ENCODE measurements at regions not wholly inside any gene's neighbourhood (a gene's known extent, or its start where the extent isn't known, plus 50 kb on each side); places are given as distances from the start of the nearest gene placed in this dataset.

GRCh38 chr6:8969747-8970146 is 534.4 kb upstream of the SLC35B3 start:
- Histone ChIP-seq H3K27me3 (ENCODE audit: control insufficient read depth, insufficient read depth, low read length, poor library complexity, severe bottlenecking) (no peaks in the 10 kb centered on the region), H3K9ac (ENCODE audit: extremely low read depth, low read length, poor library complexity, severe bottlenecking) (no peak overlapping the region), H3K9me3 (ENCODE audit: control insufficient read depth, low read length) (peaks cover 15% of the 10 kb centered on the region), H3K4me1 (ENCODE audit: control insufficient read depth, insufficient read depth, low read length) (no peaks in the 10 kb centered on the region), H3K27ac (ENCODE audit: low read depth, low read length) (no peak overlapping the region), H3K4me3 (ENCODE audit: low read length) (no peak overlapping the region), H3K36me3 (ENCODE audit: control insufficient read depth, insufficient read depth, low read length) (no peaks in the 10 kb centered on the region)
- Mint-ChIP-seq H3K9me3 (peaks cover 23% of the 10 kb centered on the region), H3K4me1 (peaks cover 3% of the 10 kb centered on the region), H3K4me3 (no peak overlapping the region), H3K27me3 (ENCODE audit: insufficient read depth) (no peaks in the 10 kb centered on the region), H3K27ac (no peak overlapping the region), H3K36me3 (ENCODE audit: low read depth) (no peaks in the 10 kb centered on the region)
- TF ChIP-seq, protein P1, sequence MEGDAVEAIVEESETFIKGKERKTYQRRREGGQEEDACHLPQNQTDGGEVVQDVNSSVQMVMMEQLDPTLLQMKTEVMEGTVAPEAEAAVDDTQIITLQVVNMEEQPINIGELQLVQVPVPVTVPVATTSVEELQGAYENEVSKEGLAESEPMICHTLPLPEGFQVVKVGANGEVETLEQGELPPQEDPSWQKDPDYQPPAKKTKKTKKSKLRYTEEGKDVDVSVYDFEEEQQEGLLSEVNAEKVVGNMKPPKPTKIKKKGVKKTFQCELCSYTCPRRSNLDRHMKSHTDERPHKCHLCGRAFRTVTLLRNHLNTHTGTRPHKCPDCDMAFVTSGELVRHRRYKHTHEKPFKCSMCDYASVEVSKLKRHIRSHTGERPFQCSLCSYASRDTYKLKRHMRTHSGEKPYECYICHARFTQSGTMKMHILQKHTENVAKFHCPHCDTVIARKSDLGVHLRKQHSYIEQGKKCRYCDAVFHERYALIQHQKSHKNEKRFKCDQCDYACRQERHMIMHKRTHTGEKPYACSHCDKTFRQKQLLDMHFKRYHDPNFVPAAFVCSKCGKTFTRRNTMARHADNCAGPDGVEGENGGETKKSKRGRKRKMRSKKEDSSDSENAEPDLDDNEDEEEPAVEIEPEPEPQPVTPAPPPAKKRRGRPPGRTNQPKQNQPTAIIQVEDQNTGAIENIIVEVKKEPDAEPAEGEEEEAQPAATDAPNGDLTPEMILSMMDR (conservative IDR thresholded peaks at IDR 0.05): no peak
- DNase-seq: no peak

- H3K9ac ChIP-seq (ENCODE audit: extremely low read depth, low read length, poor library complexity, severe bottlenecking): no peak overlapping the region
- no peak overlapping the region for H3K27ac ChIP-seq (ENCODE audit: low read depth, low read length)
- no peaks in the 10 kb centered on the region for H3K4me1 Mint-ChIP-seq
- H3K36me3 ChIP-seq (ENCODE audit: control insufficient read depth, insufficient read depth, low read length): no peaks in the 10 kb centered on the region
- no peak overlapping the region for H3K27ac Mint-ChIP-seq
- H3K9me3 Mint-ChIP-seq: no peaks in the 10 kb centered on the region
- TF ChIP-seq, protein P1 (conservative IDR thresholded peaks at IDR 0.05): no peak
- no peaks in the 10 kb centered on the region for H3K4me1 ChIP-seq (ENCODE audit: control insufficient read depth, insufficient read depth, low read length)
- H3K36me3 Mint-ChIP-seq (ENCODE audit: low read depth): no peaks in the 10 kb centered on the region
- H3K4me3 Mint-ChIP-seq: no peak overlapping the region
- H3K27me3 ChIP-seq (ENCODE audit: control insufficient read depth, insufficient read depth, low read length, poor library complexity, severe bottlenecking): no peaks in the 10 kb centered on the region
- no peaks in the 10 kb centered on the region for H3K27me3 Mint-ChIP-seq (ENCODE audit: insufficient read depth)
- DNase-seq: no peak
- H3K9me3 ChIP-seq (ENCODE audit: control insufficient read depth, low read length): no peaks in the 10 kb centered on the region
- H3K4me3 ChIP-seq (ENCODE audit: low read length): no peak overlapping the region
Observed at GRCh38 chr6:8958894-8959511, 523.7 kb upstream of the SLC35B3 start.

DNA sequence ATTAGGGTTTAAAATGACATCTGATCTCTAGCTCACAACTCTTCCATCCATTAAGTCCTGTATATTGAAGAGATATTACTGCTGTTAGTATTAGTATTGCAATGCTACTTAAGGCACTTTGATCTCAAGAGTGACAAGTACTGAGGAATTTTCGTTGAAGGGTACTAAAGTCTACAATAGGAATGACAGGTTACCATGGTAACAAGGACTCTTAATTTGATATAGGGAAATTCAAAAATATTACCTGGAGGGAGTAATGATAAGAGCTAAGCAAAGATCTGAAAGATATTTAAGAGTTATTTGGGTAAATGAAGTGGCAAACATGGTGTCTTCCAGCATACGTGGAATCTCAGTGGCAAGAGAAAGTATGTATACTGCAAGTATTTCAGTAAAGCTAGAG is 518.0 kb upstream of the SLC35B3 start:
- 40 to 63% methylated on average over 1 to 2 of the region's 2 CpGs for WGBS, 2 experiments (ENCODE audit: insufficient coverage in 1 of 2, insufficient read length in 1 of 2)
- H3K9me3 Mint-ChIP-seq: no peaks in the 10 kb centered on the region
- H3K36me3 Mint-ChIP-seq (ENCODE audit: low read depth): no peaks in the 10 kb centered on the region
- no peaks in the 10 kb centered on the region for H3K4me1 Mint-ChIP-seq
- Histone ChIP-seq H3K36me3 (ENCODE audit: control insufficient read depth, insufficient read depth, low read length) (no peaks in the 10 kb centered on the region), H3K9me3 (ENCODE audit: control insufficient read depth, low read length) (no peaks in the 10 kb centered on the region), H3K4me1 (ENCODE audit: control insufficient read depth, insufficient read depth, low read length) (no peaks in the 10 kb centered on the region), H3K27me3 (ENCODE audit: control insufficient read depth, insufficient read depth, low read length, poor library complexity, severe bottlenecking) (no peaks in the 10 kb centered on the region), H3K9ac (ENCODE audit: extremely low read depth, low read length, poor library complexity, severe bottlenecking) (no peak overlapping the region), H3K27ac (ENCODE audit: low read depth, low read length) (no peak overlapping the region), H3K4me3 (ENCODE audit: low read length) (no peak overlapping the region)
- no peak for DNase-seq
- no peak overlapping the region for H3K4me3 Mint-ChIP-seq
- no peaks in the 10 kb centered on the region for H3K27me3 Mint-ChIP-seq (ENCODE audit: insufficient read depth)
- TF ChIP-seq, protein P1 (conservative IDR thresholded peaks at IDR 0.05): no peak
- no peak overlapping the region for H3K27ac Mint-ChIP-seq

Measured in endodermal cell (in vitro differentiated cells).